ENCODE measurements at regions not wholly inside any gene's neighbourhood (a gene's known extent, or its start where the extent isn't known, plus 50 kb on each side); places are given as distances from the start of the nearest gene placed in this dataset.

DNA sequence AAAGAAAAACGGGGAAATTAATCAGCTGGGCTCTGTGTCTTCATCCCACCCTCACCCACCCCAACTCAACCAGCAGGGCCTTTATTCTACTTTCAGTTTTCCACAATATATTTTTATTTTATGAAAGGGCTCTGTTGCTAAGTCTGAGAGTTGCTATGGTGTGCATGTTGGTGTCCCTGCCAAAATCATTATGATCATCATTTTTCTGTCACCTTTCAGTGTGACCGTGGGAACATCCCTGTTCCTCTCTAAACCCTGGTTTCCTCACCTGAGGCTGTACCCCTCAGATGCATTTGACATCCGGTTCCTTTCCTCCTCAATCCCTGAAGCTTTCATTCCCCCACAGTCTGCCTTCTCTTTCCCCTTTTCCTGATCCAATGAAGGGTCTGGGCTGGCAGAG, 180.5 kb downstream of the ZFP36L2 start:
- TF ChIP-seq POLR2AphosphoS5 (IDR thresholded peaks at IDR 0.05; ENCODE audit: borderline replicate concordance, low read depth, low read length) (no peak), EZH2 (IDR thresholded peaks at IDR 0.05) (no peak)

Data from SK-N-MC (cell line).